ENCODE measurements at regions not wholly inside any gene's neighbourhood (a gene's known extent, or its start where the extent isn't known, plus 50 kb on each side); places are given as distances from the start of the nearest gene placed in this dataset.

DNA sequence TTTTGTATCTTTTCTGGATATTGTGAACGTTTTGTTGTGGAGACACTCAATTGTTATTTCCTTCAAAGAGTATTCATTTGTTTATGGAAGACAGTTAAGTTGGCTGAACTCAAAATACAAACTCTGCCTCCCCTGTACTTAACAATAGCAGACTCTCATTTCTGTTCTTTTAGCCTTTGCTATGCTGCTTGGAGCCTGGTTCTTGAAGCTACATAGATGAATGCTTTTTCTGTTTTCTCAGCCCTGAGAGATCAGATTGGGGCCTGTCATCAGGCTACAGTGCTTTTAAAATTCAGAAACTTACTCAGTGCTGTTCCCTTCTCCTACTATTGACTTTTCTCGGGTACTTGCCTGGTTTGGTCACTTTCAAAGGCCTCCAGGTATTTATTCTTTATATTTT, 215.7 kb upstream of the LYPLAL1 start (continued):
- TF ChIP-seq ASH2L (IDR thresholded peaks at IDR 0.05; ENCODE audit: low read length) (no peak), SAP30 (IDR thresholded peaks at IDR 0.05; ENCODE audit: insufficient read depth, insufficient replicate concordance, low read length) (no peak), SRF (IDR thresholded peaks at IDR 0.05; ENCODE audit: low read depth, low read length) (no peak), EGR1 (IDR thresholded peaks at IDR 0.05; ENCODE audit: borderline replicate concordance, low read depth, low read length) (no peak), POLR2AphosphoS5 (IDR thresholded peaks at IDR 0.05; ENCODE audit: low read depth, low read length) (no peak), NRF1 (IDR thresholded peaks at IDR 0.05; ENCODE audit: low read depth, low read length) (no peak)
